ENCODE measurements at regions not wholly inside any gene's neighbourhood (a gene's known extent, or its start where the extent isn't known, plus 50 kb on each side); places are given as distances from the start of the nearest gene placed in this dataset.

GRCh38 chr10:31752170-31752569 lies 176.5 kb downstream of the ARHGAP12 start (continued):
- TF ChIP-seq CLOCK (CRISPR knock-in tag; IDR thresholded peaks at IDR 0.05; ENCODE audit: borderline replicate concordance) (no peak), ZNF165 (CRISPR knock-in tag; IDR thresholded peaks at IDR 0.05; ENCODE audit: borderline replicate concordance) (no peak), SMAD2 (IDR thresholded peaks at IDR 0.05; ENCODE audit: low read depth, low read length) (no peak), L3MBTL2 (IDR thresholded peaks at IDR 0.05) (no peak), DLX4 (CRISPR knock-in tag; IDR thresholded peaks at IDR 0.05) (no peak), SAFB (IDR thresholded peaks at IDR 0.05; ENCODE audit: borderline replicate concordance, low read depth, low read length) (no peak)

- TF ChIP-seq REST (IDR thresholded peaks at IDR 0.05; ENCODE audit: borderline replicate concordance) (no peak), REST (CRISPR knock-in tag; IDR thresholded peaks at IDR 0.05; ENCODE audit: low read depth) (no peak)
- 0% methylated on average over 9 of the region's 9 CpGs for WGBS (ENCODE audit: insufficient coverage, low coverage, missing lambda C conversion rate)
- ATAC-seq (no peak), DNase-seq (ENCODE audit: extremely low read depth in 1 of 4, low spot score in 3 of 4) (no peak), FAIRE-seq (no peak)
- Histone ChIP-seq H3K4me3 (no peak overlapping the region), H3K27ac (ENCODE audit: extremely low read depth, low read depth, low read length) (no peak overlapping the region), H3K9me3 (replicated peaks; ENCODE audit: control insufficient read depth, insufficient read depth, low read depth, low read length) (no peaks in the 10 kb centered on the region), H3K9me1 (ENCODE audit: control insufficient read depth, insufficient read depth, low read length) (no peaks in the 10 kb centered on the region), H2AFZ (ENCODE audit: low read depth, low read length) (no peak overlapping the region), H3K36me3 (ENCODE audit: control insufficient read depth, insufficient read depth, low read length) (no peaks in the 10 kb centered on the region), H3K27me3 (ENCODE audit: control insufficient read depth in 2 of 2, insufficient read depth in 2 of 2, low read length in 2 of 2) (peaks cover 32 to 68% of the 10 kb centered on the region in 2 experiments; a peak in 4 of 5 replicates), H3K79me2 (ENCODE audit: control insufficient read depth, insufficient read depth, low read length) (no peaks in the 10 kb centered on the region), H4K20me1 (replicated peaks; ENCODE audit: control insufficient read depth, insufficient read depth, low read length) (peaks cover 3% of the 10 kb centered on the region; the same call in 1 of the 2 replicates), H3K4me1 (replicated peaks in 1 of 2; ENCODE audit: control insufficient read depth in 2 of 2, insufficient read depth in 2 of 2, low read length in 2 of 2) (peaks cover 0 to 8% of the 10 kb centered on the region in 2 experiments; a peak in 1 of 5 replicates), H3K4me2 (ENCODE audit: insufficient read depth, low read length) (no peak overlapping the region), H3K9ac (ENCODE audit: insufficient read depth in 1 of 2, low read depth in 2 of 2, low read length in 2 of 2) (no peak overlapping the region)
- ChIA-PET CTCF (ENCODE audit: low intra/inter-chr PET ratio) (no interaction called here), POLR2A (interaction anchor here (1.3 kb wide), 1 partner anchor 16 kb away, joined by 4 read pairs; no protein-coding TSS in a partner anchor)
- no TSS peak for BruUV-seq (replicated peaks)
- intact Hi-C loops (cut with micrococcal nuclease): no loop called here
- in situ Hi-C loops (cut with MboI): no loop called here
Observed at GRCh38 chr10:31751738-31752080, 176.9 kb downstream of the ARHGAP12 start.
